GM12878 (cell line): ENCODE measurements at regions not wholly inside any gene's neighbourhood (a gene's known extent, or its start where the extent isn't known, plus 50 kb on each side); places are given as distances from the start of the nearest gene placed in this dataset.

Experiments
- ATAC-seq: fragments of 200-7000 bp; cut with Tn5 transposase; 3 replicates; pipeline ENCODE4 v1.9.1; 2020; ENCODE audit warnings: mild to moderate bottlenecking, moderate library complexity
- BruUV-seq: library from RNA; stranded (reverse); fragments of 400-500 nt; replicated peaks from 2 replicates; lab custom pipeline; 2021; lab: Mats Ljungman, UMichigan
- CTCF ChIA-PET: fragments of 300-600 bp; sonication (Branson Sonifier 250); formaldehyde crosslinking; extraction: SDS; loops from one replicate; lab custom pipeline; 2021; ENCODE audit warnings: inconsistent platforms; lab: Yijun Ruan, JAX
- POLR2A ChIA-PET: fragments of 350-600 bp; formaldehyde crosslinking; extraction: SDS; loops from one replicate; lab custom pipeline; 2021; ENCODE audit warnings: inconsistent platforms; lab: Charles Lee
- RAD21 ChIA-PET: fragments of 300-600 bp; sonication (Branson Sonifier 250); formaldehyde crosslinking; loops from one replicate; lab custom pipeline; 2023; ENCODE audit warnings: antibody characterized with exemption; ENCODE audit not compliant: unreplicated experiment; lab: Charles Lee
- SMC1A ChIA-PET: fragments of 300-600 bp; sonication (Branson Sonifier 250); formaldehyde crosslinking; loops from one replicate; lab custom pipeline; 2023; ENCODE audit not compliant: unreplicated experiment, uncharacterized antibody; lab: Charles Lee
- DNase-seq: peaks from one replicate; pipeline ENCODE4 v3.0.0-alpha.2; 2011; ENCODE audit warnings: low read depth, low spot score
- FAIRE-seq: peaks from 3 replicates; lab custom pipeline; 2011; peaks lifted over from hg19 to GRCh38; lab: Jason Lieb, UNC
- H2AFZ ChIP-seq: 2 replicates; pipeline ENCODE4 v1.6.0; 2011; ENCODE audit warnings: low read depth, low read length, control low read depth; ENCODE audit not compliant: control insufficient read depth
- H3K27ac ChIP-seq: 2 replicates; pipeline ENCODE4 v1.5.1; 2011; ENCODE audit warnings: control low read depth; ENCODE audit not compliant: control insufficient read depth, insufficient read depth
- H3K27me3 ChIP-seq, 2 experiments: replicated peaks in 1 of 2; 2 replicates each; pipeline versions ENCODE4 v1.6.0 to v1.6.1; 2011; ENCODE audit warnings: low read length in 1 of 2; ENCODE audit not compliant: control insufficient read depth in 2 of 2, insufficient read depth in 2 of 2
- H3K36me3 ChIP-seq, 2 experiments: 2 replicates each; pipeline ENCODE4 v1.5.1; 2011; ENCODE audit warnings: low read length in 1 of 2; ENCODE audit not compliant: control insufficient read depth in 2 of 2, insufficient read depth in 2 of 2
- H3K4me1 ChIP-seq: 2 replicates; pipeline ENCODE4 v1.6.1; 2011; ENCODE audit warnings: mild to moderate bottlenecking, low read length, moderate library complexity, mixed read lengths; ENCODE audit not compliant: control insufficient read depth, insufficient read depth
- H3K4me2 ChIP-seq: 2 replicates; pipeline ENCODE4 v1.6.0; 2011; ENCODE audit warnings: control low read depth; ENCODE audit not compliant: control insufficient read depth, insufficient read depth
- H3K4me3 ChIP-seq: fragments of 200-600 bp; sonication (generic); 2 replicates; pipeline ENCODE4 v1.5.1; 2016
- H3K79me2 ChIP-seq: 2 replicates; pipeline ENCODE4 v1.6.0; 2011; ENCODE audit warnings: low read length; ENCODE audit not compliant: control insufficient read depth, insufficient read depth
- H3K9ac ChIP-seq: 2 replicates; pipeline ENCODE4 v1.8.0; 2011; ENCODE audit warnings: low read length, control low read depth, mixed read lengths; ENCODE audit not compliant: control insufficient read depth, insufficient read depth
- H3K9me3 ChIP-seq: replicated peaks from 3 replicates; pipeline ENCODE4 v1.5.1; 2011; ENCODE audit warnings: mild to moderate bottlenecking, low read length; ENCODE audit not compliant: control insufficient read depth, insufficient read depth
- H4K20me1 ChIP-seq: 2 replicates; pipeline ENCODE4 v1.6.0; 2011; ENCODE audit not compliant: control insufficient read depth, insufficient read depth
- CREB1 ChIP-seq: IDR thresholded peaks from 2 replicates; pipeline ENCODE4 v1.6.1; 2012; ENCODE audit warnings: low read depth, mild to moderate bottlenecking, inconsistent platforms
- MYC ChIP-seq: IDR thresholded peaks from 2 replicates; pipeline ENCODE4 v1.6.1; 2011; ENCODE audit warnings: mild to moderate bottlenecking, low read length, moderate library complexity, inconsistent platforms; ENCODE audit not compliant: insufficient read depth, insufficient replicate concordance, insufficient read length, severe bottlenecking
- POLR2AphosphoS2 ChIP-seq: IDR thresholded peaks from 2 replicates; pipeline ENCODE4 v1.6.1; 2011; ENCODE audit warnings: low read depth, mild to moderate bottlenecking, low read length, improper control_type of control experiment, moderate library complexity
- RAD51 ChIP-seq: fragments of 450-650 bp; IDR thresholded peaks from 2 replicates; pipeline ENCODE4 v1.6.1; 2016; ENCODE audit warnings: moderate library complexity, mild to moderate bottlenecking, inconsistent platforms
- WGBS: methylation state at CpG from one replicate; pipeline ENCODE4 v1.1.6; 2016; ENCODE audit warnings: low lambda C conversion rate; ENCODE audit not compliant: insufficient replicate concordance, insufficient coverage; ENCODE audit errors: missing lambda C conversion rate; 5-methylcytosine and 5-hydroxymethylcytosine counted together
- in situ Hi-C: fragments of 300-500 bp; cut with MboI; formaldehyde crosslinking; loops from 9 replicates; pipeline ENCODE4 v1.14.3; 2018; ENCODE audit warnings: mixed read lengths
- intact Hi-C: fragments of 100-400 bp; cut with micrococcal nuclease; formaldehyde crosslinking; loops from one replicate; pipeline ENCODE4 v1.14.2; 2022; ENCODE audit not compliant: unreplicated experiment

- H3K27ac ChIP-seq: no peak overlapping the region
- H3K4me1 ChIP-seq: no peaks in the 10 kb centered on the region
- H3K36me3 ChIP-seq: no peaks in the 10 kb centered on the region
- no peak overlapping the region for H3K9ac ChIP-seq
- in situ Hi-C loops: no loop called here
- 0% methylated on average over 2 of the region's 2 CpGs for WGBS
- H3K4me2 ChIP-seq: no peak overlapping the region
- H3K79me2 ChIP-seq: no peaks in the 10 kb centered on the region
- ChIA-PET CTCF (no interaction called here), RAD21 (interaction anchor here (1.1 kb wide), 1 partner anchor 117 kb away, joined by 3 read pairs; no protein-coding TSS in a partner anchor), SMC1A (interaction anchor here (1.2 to 1.6 kb wide), 2 partner anchors 11 to 40 kb away, joined by 4 to 6 read pairs; no protein-coding TSS in a partner anchor), POLR2A (no interaction called here)
- no TSS peak for BruUV-seq
- H2AFZ ChIP-seq: no peak overlapping the region
- H3K27me3 ChIP-seq: no peaks in the 10 kb centered on the region
- no peak for FAIRE-seq
- H4K20me1 ChIP-seq: no peaks in the 10 kb centered on the region
- ATAC-seq: no peak
- H3K9me3 ChIP-seq: peaks cover 2% of the 10 kb centered on the region; the same call in 1 of the 3 replicates
- intact Hi-C loops: loop anchor here (10.0 kb wide), 3 partner anchors 435 to 975 kb away; no protein-coding TSS in a partner anchor
- no peak overlapping the region for H3K4me3 ChIP-seq
- DNase-seq: no peak
- TF ChIP-seq MYC (no peak), CREB1 (no peak)
Observed at GRCh38 chr10:108789336-108789735, 1134.0 kb downstream of the XPNPEP1 start.

GRCh38 chr10:108788891-108789290, 1134.4 kb downstream of the XPNPEP1 start:
- no peak for TF ChIP-seq POLR2AphosphoS2
- no peak for TF ChIP-seq RAD51
- TF ChIP-seq, all 136 proteins: peak for 0
- no peak for FAIRE-seq
- intact Hi-C loops (loop anchor here (10.0 kb wide), 3 partner anchors 434 to 974 kb away; no protein-coding TSS in a partner anchor), in situ Hi-C loops (no loop called here)
- Histone ChIP-seq H4K20me1 (no peaks in the 10 kb centered on the region), H3K4me2 (no peak overlapping the region), H3K79me2 (no peaks in the 10 kb centered on the region), H3K9ac (no peak overlapping the region), H3K4me1 (no peaks in the 10 kb centered on the region), H2AFZ (no peak overlapping the region), H3K27me3 (no peaks in the 10 kb centered on the region), H3K36me3 (no peaks in the 10 kb centered on the region), H3K9me3 (peaks cover 2% of the 10 kb centered on the region; the same call in 1 of the 3 replicates), H3K27ac (no peak overlapping the region), H3K4me3 (no peak overlapping the region)
- WGBS: 44% methylated on average over 1 of the region's 1 CpG
- CTCF ChIA-PET: interaction anchor here (1.0 kb wide), 1 partner anchor 8 kb away, joined by 3 read pairs; no protein-coding TSS in a partner anchor
- SMC1A ChIA-PET: interaction anchor here (1.2 to 1.6 kb wide), 2 partner anchors 11 to 40 kb away, joined by 4 to 6 read pairs; no protein-coding TSS in a partner anchor
- no peak for DNase-seq
- POLR2A ChIA-PET: no interaction called here
- ATAC-seq: no peak
- BruUV-seq: no TSS peak
- RAD21 ChIA-PET: interaction anchor here (1.1 kb wide), 1 partner anchor 117 kb away, joined by 3 read pairs; no protein-coding TSS in a partner anchor
